Tibial nerve (tissue), 4 donors: ENCODE measurements at regions not wholly inside any gene's neighbourhood (a gene's known extent, or its start where the extent isn't known, plus 50 kb on each side); places are given as distances from the start of the nearest gene placed in this dataset.

Experiments used
- DNase-seq, 2 donors: peaks; one replicate each; pipeline ENCODE4 v3.0.0-alpha.2; 2019; ENCODE audit warnings: low spot score in 2 of 2
- H3K27ac ChIP-seq, 4 donors: fragments of 200-600 bp; sonication (generic) in 3 of 4; one replicate each; pipeline ENCODE4 v1.5.1; 2017 to 2019; ENCODE audit warnings: mild to moderate bottlenecking in 1 of 4
- H3K27me3 ChIP-seq, 2 donors: fragments of 200-600 bp; sonication (generic) in 1 of 2; one replicate each; pipeline versions ENCODE4 v1.5.1 to v1.6.0; 2017 to 2019
- H3K36me3 ChIP-seq, 3 donors: fragments of 200-600 bp; sonication (generic); one replicate each; pipeline ENCODE4 v1.5.1; 2018 to 2019
- H3K4me1 ChIP-seq, 4 donors: fragments of 200-600 bp; sonication (generic) in 3 of 4; one replicate each; pipeline ENCODE4 v1.5.1; 2017 to 2019
- H3K4me3 ChIP-seq, 4 donors: fragments of 200-600 bp; sonication (generic) in 3 of 4; one replicate each; pipeline ENCODE4 v1.5.1; 2017 to 2019; ENCODE audit warnings: mild to moderate bottlenecking in 1 of 4, moderate library complexity in 1 of 4
- H3K9me3 ChIP-seq, 4 donors: fragments of 200-600 bp; sonication (generic) in 3 of 4; one replicate each; pipeline ENCODE4 v1.5.1; 2017 to 2019
- EP300 ChIP-seq, 2 donors: sonication (generic); formaldehyde crosslinking; IDR thresholded peaks; one replicate each; pipeline ENCODE4 v1.6.1; 2017; ENCODE audit warnings: antibody characterized with exemption in 2 of 2, mild to moderate bottlenecking in 1 of 2
- POLR2A ChIP-seq, 2 donors: fragments of 450-650 bp; IDR thresholded peaks; one replicate each; pipeline ENCODE4 v1.6.1; 2017; ENCODE audit warnings: antibody characterized with exemption in 2 of 2, mild to moderate bottlenecking in 2 of 2, moderate library complexity in 2 of 2
- WGBS, 2 donors: methylation state at CpG; one replicate each; pipeline ENCODE4 v1.1.5; 2018; 5-methylcytosine and 5-hydroxymethylcytosine counted together
- TF ChIP-seq, protein P1 (sequence below), 5 experiments: fragments of 200-600 bp in 3 of 5; fragments of 450-650 bp in 2 of 5; sonication (generic) in 3 of 5; IDR thresholded peaks; one replicate each; pipeline ENCODE4 v1.5.1; 2016 to 2019; ENCODE audit warnings: antibody characterized with exemption in 5 of 5, mild to moderate bottlenecking in 3 of 5, moderate library complexity in 2 of 5

DNA sequence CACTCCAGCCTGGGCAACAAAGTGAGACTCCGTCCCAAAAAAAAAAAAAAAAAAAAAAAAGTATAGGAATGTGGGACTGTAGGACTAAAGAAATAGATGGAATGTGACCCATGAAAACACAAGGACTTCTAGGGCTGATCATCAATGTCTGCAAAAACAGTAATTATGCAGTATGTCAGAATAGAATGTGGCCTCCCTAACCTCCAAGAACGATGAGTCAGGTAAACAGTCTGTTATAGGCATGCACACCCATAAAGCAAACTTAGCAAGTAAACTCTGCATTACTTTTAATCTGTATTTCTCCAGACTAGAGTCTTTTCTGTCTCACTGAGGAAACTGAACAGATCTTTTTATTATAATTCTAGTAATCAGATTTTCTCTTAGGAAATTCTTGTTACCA is 233.4 kb downstream of the HNRNPD start:
- Histone ChIP-seq H3K4me3 (no peak overlapping the region), H3K4me1 (no peaks in the 10 kb centered on the region), H3K9me3 (no peaks in the 10 kb centered on the region), H3K27me3 (no peaks in the 10 kb centered on the region), H3K36me3 (no peaks in the 10 kb centered on the region), H3K27ac (no peak overlapping the region)
- no peak for DNase-seq
- WGBS, 2 donors, result 76 to 77% methylated on average over 2 of the region's 2 CpGs
- no peak for TF ChIP-seq EP300 (IDR thresholded peaks at IDR 0.05)
- TF ChIP-seq, protein P1, sequence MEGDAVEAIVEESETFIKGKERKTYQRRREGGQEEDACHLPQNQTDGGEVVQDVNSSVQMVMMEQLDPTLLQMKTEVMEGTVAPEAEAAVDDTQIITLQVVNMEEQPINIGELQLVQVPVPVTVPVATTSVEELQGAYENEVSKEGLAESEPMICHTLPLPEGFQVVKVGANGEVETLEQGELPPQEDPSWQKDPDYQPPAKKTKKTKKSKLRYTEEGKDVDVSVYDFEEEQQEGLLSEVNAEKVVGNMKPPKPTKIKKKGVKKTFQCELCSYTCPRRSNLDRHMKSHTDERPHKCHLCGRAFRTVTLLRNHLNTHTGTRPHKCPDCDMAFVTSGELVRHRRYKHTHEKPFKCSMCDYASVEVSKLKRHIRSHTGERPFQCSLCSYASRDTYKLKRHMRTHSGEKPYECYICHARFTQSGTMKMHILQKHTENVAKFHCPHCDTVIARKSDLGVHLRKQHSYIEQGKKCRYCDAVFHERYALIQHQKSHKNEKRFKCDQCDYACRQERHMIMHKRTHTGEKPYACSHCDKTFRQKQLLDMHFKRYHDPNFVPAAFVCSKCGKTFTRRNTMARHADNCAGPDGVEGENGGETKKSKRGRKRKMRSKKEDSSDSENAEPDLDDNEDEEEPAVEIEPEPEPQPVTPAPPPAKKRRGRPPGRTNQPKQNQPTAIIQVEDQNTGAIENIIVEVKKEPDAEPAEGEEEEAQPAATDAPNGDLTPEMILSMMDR (IDR thresholded peaks at IDR 0.05), result no peak
- TF ChIP-seq POLR2A (IDR thresholded peaks at IDR 0.05), result no peak

DNA sequence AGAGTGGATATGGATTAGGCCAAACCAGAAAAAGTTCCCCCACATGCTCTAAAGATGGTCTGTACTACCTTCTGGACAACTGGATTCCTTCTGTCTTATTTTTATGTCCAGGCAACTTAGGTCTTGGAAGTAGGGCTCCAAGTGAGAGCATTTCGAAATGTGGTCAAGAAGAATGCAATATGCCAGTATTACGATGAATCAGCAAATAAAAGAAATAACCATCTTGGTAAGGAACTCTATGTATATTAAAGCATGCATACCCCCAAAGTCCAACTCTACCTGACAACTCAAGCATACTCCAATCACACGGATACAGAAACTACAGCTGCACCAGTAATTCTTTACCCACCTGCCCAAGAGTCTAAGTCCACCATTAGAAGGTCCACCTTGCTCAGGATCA is 234.5 kb downstream of the HNRNPD start:
- no peak overlapping the region for H3K27ac ChIP-seq
- WGBS, 2 donors, result 93 to 94% methylated on average over 3 of the region's 3 CpGs
- H3K36me3 ChIP-seq, result no peaks in the 10 kb centered on the region
- DNase-seq, result no peak
- no peak overlapping the region for H3K4me3 ChIP-seq
- H3K27me3 ChIP-seq, result no peaks in the 10 kb centered on the region
- TF ChIP-seq POLR2A (IDR thresholded peaks at IDR 0.05), result no peak
- TF ChIP-seq, protein P1 (IDR thresholded peaks at IDR 0.05), result no peak
- TF ChIP-seq EP300 (IDR thresholded peaks at IDR 0.05), result no peak
- H3K9me3 ChIP-seq, result no peaks in the 10 kb centered on the region
- no peaks in the 10 kb centered on the region for H3K4me1 ChIP-seq

DNA sequence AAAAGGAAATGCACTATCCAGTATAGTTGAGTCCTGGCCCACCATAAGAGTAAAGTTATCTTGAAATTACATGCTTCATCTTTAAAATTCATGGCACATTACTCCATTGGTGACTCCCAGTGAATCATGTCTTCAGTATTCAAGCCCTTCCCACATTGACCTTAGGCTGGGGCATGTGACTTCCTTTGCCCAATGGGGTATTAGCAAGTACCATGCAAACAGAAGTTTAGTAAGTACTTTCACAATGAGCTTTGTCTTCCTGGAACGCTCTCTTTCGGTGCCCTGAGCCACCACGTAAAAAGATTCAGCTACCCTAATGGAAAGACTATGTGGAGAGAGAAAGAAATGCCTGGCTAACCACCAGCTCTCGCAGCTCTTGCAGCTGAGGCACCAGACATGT is 235.4 kb downstream of the HNRNPD start:
- Histone ChIP-seq H3K4me3 (no peak overlapping the region), H3K4me1 (no peaks in the 10 kb centered on the region), H3K9me3 (no peaks in the 10 kb centered on the region), H3K27ac (no peak overlapping the region), H3K36me3 (no peaks in the 10 kb centered on the region), H3K27me3 (no peaks in the 10 kb centered on the region)
- 71% methylated on average over 4 of the region's 4 CpGs for WGBS, 2 donors
- no peak for DNase-seq
- TF ChIP-seq EP300 (IDR thresholded peaks at IDR 0.05) (no peak), POLR2A (IDR thresholded peaks at IDR 0.05) (no peak)
- TF ChIP-seq, protein P1 (IDR thresholded peaks at IDR 0.05), result no peak

DNA sequence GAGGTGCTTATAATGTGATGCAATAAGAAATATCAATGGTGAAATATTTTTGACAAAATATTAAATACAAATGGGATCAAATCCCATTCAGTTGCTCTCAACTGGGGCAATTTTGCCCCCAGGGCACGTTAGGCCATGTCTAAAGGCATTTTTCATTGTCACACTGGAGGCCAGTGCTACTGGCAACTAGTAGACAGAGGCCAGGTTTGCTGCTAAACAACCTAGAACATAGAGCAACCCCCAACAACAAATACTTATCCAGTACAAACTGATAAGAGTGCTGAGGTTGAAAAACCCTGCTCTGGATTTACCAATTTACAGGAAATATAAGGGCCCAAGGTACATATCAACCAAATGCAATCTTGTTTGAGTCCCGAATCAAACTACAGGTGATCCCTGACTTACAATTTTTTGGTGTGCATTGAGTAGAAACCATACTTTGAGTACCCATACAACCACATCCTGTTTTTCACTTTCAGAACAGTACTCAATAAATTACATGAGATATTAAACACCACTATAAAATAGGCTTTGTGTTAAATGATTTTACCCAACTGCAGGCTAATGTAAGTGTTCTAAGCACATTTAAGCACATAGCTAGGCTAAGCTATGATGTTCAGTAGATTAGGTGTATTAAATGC is 237.5 kb downstream of the HNRNPD start:
- Histone ChIP-seq H3K36me3 (no peaks in the 10 kb centered on the region), H3K27ac (no peak overlapping the region), H3K4me1 (no peaks in the 10 kb centered on the region), H3K4me3 (no peak overlapping the region), H3K9me3 (no peaks in the 10 kb centered on the region), H3K27me3 (no peaks in the 10 kb centered on the region)
- TF ChIP-seq POLR2A (IDR thresholded peaks at IDR 0.05) (no peak), EP300 (IDR thresholded peaks at IDR 0.05) (no peak)
- TF ChIP-seq, protein P1 (IDR thresholded peaks at IDR 0.05), result no peak
- WGBS, 2 donors, result 67 to 78% methylated on average over 2 of the region's 2 CpGs
- DNase-seq, result no peak

DNA sequence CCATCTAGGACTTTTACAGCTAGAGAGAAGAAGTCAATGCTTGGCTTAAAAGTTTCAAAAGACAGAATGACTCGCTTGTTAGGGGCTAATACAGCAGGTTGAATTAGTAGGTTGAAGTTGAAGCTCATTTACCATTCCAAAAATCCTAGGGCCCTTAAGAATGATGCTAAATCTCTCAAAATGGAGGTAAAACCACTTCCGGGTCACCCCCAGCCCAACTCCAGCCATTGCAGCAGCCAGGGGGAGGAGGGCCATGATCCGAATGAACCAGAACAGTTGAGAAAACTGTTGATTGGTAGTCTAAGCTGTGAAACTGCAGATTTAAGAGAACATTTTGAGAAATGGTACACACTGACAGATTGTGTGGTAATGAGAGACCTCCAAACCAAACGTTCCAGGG is 245.4 kb downstream of the HNRNPD start:
- WGBS, 2 donors, result 89 to 91% methylated on average over 4 of the region's 4 CpGs
- Histone ChIP-seq H3K4me1 (no peaks in the 10 kb centered on the region), H3K9me3 (no peaks in the 10 kb centered on the region), H3K36me3 (no peaks in the 10 kb centered on the region), H3K27ac (no peak overlapping the region), H3K27me3 (no peaks in the 10 kb centered on the region), H3K4me3 (no peak overlapping the region)
- DNase-seq, result no peak
- TF ChIP-seq EP300 (IDR thresholded peaks at IDR 0.05) (no peak), POLR2A (IDR thresholded peaks at IDR 0.05) (no peak)
- TF ChIP-seq, protein P1 (IDR thresholded peaks at IDR 0.05), result no peak
